Pancreas (tissue), 10 donors: ENCODE measurements at regions not wholly inside any gene's neighbourhood (a gene's known extent, or its start where the extent isn't known, plus 50 kb on each side); places are given as distances from the start of the nearest gene placed in this dataset.

ENCODE experiments used
- ATAC-seq, 4 donors: fragments of 200-7000 bp; cut with Tn5 transposase; one replicate each; pipeline versions ENCODE4 v1.8.0 to v1.9.1; 2020; ENCODE audit warnings: mild to moderate bottlenecking in 4 of 4, moderate library complexity in 4 of 4
- DNase-seq, 6 donors: peaks; one replicate each; pipeline ENCODE4 v3.0.0-alpha.2; 2020
- FAIRE-seq: peaks from 2 replicates; lab custom pipeline; 2012; peaks lifted over from hg19 to GRCh38; lab: Jason Lieb, UNC
- H3K27ac ChIP-seq, 4 donors: fragments of 200-600 bp; sonication (generic); 1 replicate in 3 of 4; 2 replicates in 1 of 4; pipeline versions ENCODE4 v1.5.0 to v1.8.0; 2020
- H3K27me3 ChIP-seq, 4 donors: fragments of 200-600 bp; one replicate each; pipeline ENCODE4 v1.8.0; 2021
- H3K36me3 ChIP-seq, 3 donors: fragments of 200-600 bp; sonication (generic) in 1 of 3; one replicate each; pipeline versions ENCODE4 v1.5.0 to v1.8.0; 2020 to 2021
- H3K4me1 ChIP-seq, 3 donors: fragments of 200-600 bp; one replicate each; pipeline ENCODE4 v1.8.0; 2021
- H3K4me3 ChIP-seq, 4 donors: fragments of 200-600 bp; sonication (generic) in 2 of 4; one replicate each; pipeline versions ENCODE4 v1.5.0 to v1.8.0; 2020 to 2021
- H3K9me3 ChIP-seq, 4 donors: fragments of 200-600 bp; one replicate each; pipeline ENCODE4 v1.8.0; 2021
- WGBS, 2 donors: extraction: QIAGEN DNeasy Blood & Tissue Kit; methylation state at CpG; one replicate each; pipeline ENCODE4 v1.1.7; 2013; 5-methylcytosine and 5-hydroxymethylcytosine counted together
- intact Hi-C, 3 donors: fragments of 100-400 bp; cut with DNase I; formaldehyde crosslinking; loops; one replicate each; pipeline versions ENCODE4 v1.11.1 to v1.14.2; 2022
- TF ChIP-seq, protein P1 (sequence below), 4 donors: fragments of 200-600 bp; sonication (generic) in 3 of 4; IDR thresholded peaks; one replicate each; pipeline versions ENCODE4 v1.5.0 to v1.8.0; 2021; ENCODE audit warnings: antibody characterized with exemption in 4 of 4
- donor health status: healthy with polysubstance abuse.
- donor health status: DM: no; HTN: no; CAD: no; lungs with moderate emphysema.
- donor health status: DM: no; HTN: no; CAD: no.
- donor health status: control.
- donor health status: control.
- donor health status: Bipolar disorder and iron deficiency.
- donor health status: DM: yes; HTN: yes; CAD: no.
- donor health status: DM: no; HTN: no; CAD: no.
- donor health status: DM: no; HTN: no; CAD: no.
- donor health status: DM: yes; HTN: yes; CAD: no.

DNA sequence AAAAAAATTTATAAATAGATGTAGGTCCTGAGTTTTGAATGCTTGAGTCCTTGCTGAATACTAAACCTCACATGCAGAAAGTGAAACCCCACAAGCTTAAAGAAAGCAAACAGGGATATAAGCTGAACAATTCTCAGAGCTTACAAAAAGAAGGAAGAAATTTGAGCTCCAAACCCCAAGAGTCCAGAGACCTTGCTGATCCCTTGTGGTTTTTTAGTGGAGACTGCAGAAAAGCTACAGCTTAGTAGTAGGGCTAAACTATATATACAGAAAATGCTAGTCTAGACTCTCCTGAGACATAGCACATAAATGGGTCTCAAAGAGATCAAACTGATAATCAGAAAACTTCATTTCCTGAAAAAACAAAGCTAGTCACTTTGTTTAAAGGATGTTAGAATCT is 1548.1 kb upstream of the ZEB2 start:
- FAIRE-seq (no peak), ATAC-seq (no peak)
- intact Hi-C loops: no loop called here

DNA sequence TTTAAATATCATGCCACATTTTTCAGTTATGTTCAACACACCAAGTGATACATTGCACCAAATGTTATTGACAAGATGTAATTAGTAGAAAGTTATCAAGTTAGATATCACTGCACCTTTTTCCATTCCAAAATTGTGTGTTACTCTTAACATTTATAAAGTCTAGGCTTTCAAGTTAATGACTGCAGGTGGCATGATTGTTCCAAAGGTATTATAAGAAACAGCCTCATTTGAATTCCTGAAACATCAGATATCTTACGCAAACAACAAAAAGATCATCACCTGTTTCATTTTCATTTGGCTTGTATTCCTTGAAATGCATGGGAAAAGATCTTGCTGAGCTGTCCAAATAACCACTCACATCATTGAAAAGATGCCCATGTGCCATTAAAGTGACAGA is 1528.2 kb upstream of the ZEB2 start:
- no peak for FAIRE-seq
- no peaks in the 10 kb centered on the region for H3K27me3 ChIP-seq
- no peak overlapping the region for H3K27ac ChIP-seq
- DNase-seq: no peak
- TF ChIP-seq, protein P1, sequence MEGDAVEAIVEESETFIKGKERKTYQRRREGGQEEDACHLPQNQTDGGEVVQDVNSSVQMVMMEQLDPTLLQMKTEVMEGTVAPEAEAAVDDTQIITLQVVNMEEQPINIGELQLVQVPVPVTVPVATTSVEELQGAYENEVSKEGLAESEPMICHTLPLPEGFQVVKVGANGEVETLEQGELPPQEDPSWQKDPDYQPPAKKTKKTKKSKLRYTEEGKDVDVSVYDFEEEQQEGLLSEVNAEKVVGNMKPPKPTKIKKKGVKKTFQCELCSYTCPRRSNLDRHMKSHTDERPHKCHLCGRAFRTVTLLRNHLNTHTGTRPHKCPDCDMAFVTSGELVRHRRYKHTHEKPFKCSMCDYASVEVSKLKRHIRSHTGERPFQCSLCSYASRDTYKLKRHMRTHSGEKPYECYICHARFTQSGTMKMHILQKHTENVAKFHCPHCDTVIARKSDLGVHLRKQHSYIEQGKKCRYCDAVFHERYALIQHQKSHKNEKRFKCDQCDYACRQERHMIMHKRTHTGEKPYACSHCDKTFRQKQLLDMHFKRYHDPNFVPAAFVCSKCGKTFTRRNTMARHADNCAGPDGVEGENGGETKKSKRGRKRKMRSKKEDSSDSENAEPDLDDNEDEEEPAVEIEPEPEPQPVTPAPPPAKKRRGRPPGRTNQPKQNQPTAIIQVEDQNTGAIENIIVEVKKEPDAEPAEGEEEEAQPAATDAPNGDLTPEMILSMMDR (IDR thresholded peaks at IDR 0.05): no peak
- no peaks in the 10 kb centered on the region for H3K36me3 ChIP-seq
- intact Hi-C loops: no loop called here
- H3K9me3 ChIP-seq: no peaks in the 10 kb centered on the region
- WGBS, 2 donors: 41 to 45% methylated on average over 1 of the region's 1 CpG
- no peak overlapping the region for H3K4me3 ChIP-seq
- no peak for ATAC-seq
- H3K4me1 ChIP-seq: no peaks in the 10 kb centered on the region

More for the DNA sequence above, 1548.1 kb upstream of the ZEB2 start:
- Histone ChIP-seq H3K9me3 (peaks cover 0 to 3% (median 0%) of the 10 kb centered on the region in 4 donors), H3K27ac (no peak overlapping the region), H3K4me3 (no peak overlapping the region), H3K27me3 (no peaks in the 10 kb centered on the region), H3K36me3 (no peaks in the 10 kb centered on the region), H3K4me1 (no peaks in the 10 kb centered on the region)
- no peak for DNase-seq
- TF ChIP-seq, protein P1 (IDR thresholded peaks at IDR 0.05): no peak

DNA sequence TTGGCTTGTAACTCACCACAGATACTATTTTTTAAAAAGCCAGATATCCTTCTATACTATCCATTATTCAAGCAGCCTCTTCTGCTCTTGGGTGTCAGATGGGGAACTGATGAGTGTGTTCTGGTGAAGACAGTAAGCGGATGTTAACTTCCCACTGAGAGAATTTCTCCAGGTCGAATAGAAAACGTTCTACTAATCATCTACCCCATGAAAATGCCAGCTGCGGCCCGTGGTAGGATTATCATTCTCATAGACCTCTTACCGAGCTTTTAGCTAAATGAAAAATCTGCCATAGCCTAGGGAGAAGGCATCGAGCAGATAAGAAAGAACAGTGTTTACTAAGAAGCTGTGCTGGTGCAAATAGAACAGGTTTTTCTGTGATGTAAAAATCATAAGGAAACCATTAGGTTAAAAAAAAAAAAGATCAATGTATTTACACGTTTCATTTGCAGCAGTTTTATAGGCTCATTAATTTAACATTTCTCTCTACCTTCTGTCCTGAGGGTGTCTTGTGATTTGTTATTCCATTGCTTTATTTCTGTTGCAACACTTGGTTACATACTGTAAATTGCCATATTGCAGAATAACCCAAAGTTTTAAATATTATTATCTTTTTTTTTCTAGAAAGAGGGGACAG is 1521.5 kb upstream of the ZEB2 start:
- Histone ChIP-seq H3K27me3 (no peaks in the 10 kb centered on the region), H3K27ac (no peak overlapping the region), H3K9me3 (no peaks in the 10 kb centered on the region), H3K36me3 (no peaks in the 10 kb centered on the region), H3K4me1 (no peaks in the 10 kb centered on the region), H3K4me3 (no peak overlapping the region)
- WGBS, 2 donors: 32 to 34% methylated on average over 8 of the region's 8 CpGs
- FAIRE-seq (no peak), ATAC-seq (no peak), DNase-seq (no peak)
- TF ChIP-seq, protein P1 (IDR thresholded peaks at IDR 0.05): no peak
- intact Hi-C loops: no loop called here

DNA sequence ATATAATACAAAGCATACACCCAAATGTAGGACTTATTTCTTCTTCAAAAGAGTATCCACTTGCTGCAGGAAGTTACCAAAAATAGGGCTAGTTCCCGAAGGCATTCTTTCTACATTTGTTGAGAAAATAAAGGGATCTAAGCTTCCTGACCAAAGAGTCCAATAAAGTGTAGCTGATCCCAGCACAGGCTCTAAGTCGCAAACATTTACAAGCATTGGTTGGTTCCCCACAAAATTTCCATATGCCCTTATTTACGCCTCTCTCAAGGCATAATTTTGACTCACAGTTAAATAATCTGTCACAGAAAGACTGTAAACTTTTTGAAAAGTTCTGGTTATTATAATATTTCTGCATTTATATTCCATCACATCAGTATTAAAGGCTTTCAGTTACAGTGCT is 1520.1 kb upstream of the ZEB2 start:
- 83 to 87% methylated on average over 3 of the region's 3 CpGs for WGBS, 2 donors
- Histone ChIP-seq H3K9me3 (no peaks in the 10 kb centered on the region), H3K4me3 (no peak overlapping the region), H3K36me3 (no peaks in the 10 kb centered on the region), H3K27me3 (no peaks in the 10 kb centered on the region), H3K4me1 (no peaks in the 10 kb centered on the region), H3K27ac (no peak overlapping the region)
- FAIRE-seq (no peak), ATAC-seq (no peak), DNase-seq (no peak)
- TF ChIP-seq, protein P1 (IDR thresholded peaks at IDR 0.05): no peak
- intact Hi-C loops: no loop called here

DNA sequence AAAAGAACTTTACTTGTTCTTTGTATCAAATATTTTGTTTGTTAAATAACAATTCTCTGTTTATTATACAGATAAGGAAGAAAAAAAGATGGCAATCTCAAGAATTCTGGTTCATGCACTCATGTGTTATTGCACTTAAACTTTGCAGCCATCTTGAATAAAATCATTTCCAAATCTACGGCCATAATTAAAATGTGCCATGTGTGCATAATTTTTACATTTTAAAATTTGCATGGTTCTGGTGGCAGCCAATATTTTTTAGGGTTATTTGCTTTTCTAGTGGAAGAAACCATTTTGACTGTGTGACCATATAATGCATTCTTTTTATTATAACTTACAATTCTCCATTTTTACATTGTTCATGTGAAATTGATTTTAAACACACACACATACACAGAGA is 1518.1 kb upstream of the ZEB2 start:
- Histone ChIP-seq H3K4me3 (no peak overlapping the region), H3K27me3 (no peaks in the 10 kb centered on the region), H3K27ac (no peak overlapping the region), H3K9me3 (no peaks in the 10 kb centered on the region), H3K4me1 (no peaks in the 10 kb centered on the region), H3K36me3 (no peaks in the 10 kb centered on the region)
- ATAC-seq: no peak
- whole genome bisulfite sequencing, 2 donors: 81 to 89% methylated on average over 1 of the region's 1 CpG
- TF ChIP-seq, protein P1 (IDR thresholded peaks at IDR 0.05): no peak
- intact Hi-C loops: no loop called here
- FAIRE-seq: no peak
- no peak for DNase-seq
